Suprapubic skin (tissue), 3 donors: ENCODE measurements at regions not wholly inside any gene's neighbourhood (a gene's known extent, or its start where the extent isn't known, plus 50 kb on each side); places are given as distances from the start of the nearest gene placed in this dataset.

Source experiments
- POLR2A ChIP-seq, 2 donors: fragments of 450-650 bp; IDR thresholded peaks; one replicate each; pipeline ENCODE4 v1.6.1; 2017; ENCODE audit warnings: antibody characterized with exemption in 2 of 2, mild to moderate bottlenecking in 2 of 2, moderate library complexity in 2 of 2
- TF ChIP-seq, protein P1 (sequence below), 2 donors: fragments of 200-600 bp in 1 of 2; fragments of 450-650 bp in 1 of 2; sonication (generic) in 1 of 2; IDR thresholded peaks; one replicate each; pipeline ENCODE4 v1.5.1; 2016 to 2019; ENCODE audit warnings: antibody characterized with exemption in 2 of 2, mild to moderate bottlenecking in 1 of 2, moderate library complexity in 1 of 2

DNA sequence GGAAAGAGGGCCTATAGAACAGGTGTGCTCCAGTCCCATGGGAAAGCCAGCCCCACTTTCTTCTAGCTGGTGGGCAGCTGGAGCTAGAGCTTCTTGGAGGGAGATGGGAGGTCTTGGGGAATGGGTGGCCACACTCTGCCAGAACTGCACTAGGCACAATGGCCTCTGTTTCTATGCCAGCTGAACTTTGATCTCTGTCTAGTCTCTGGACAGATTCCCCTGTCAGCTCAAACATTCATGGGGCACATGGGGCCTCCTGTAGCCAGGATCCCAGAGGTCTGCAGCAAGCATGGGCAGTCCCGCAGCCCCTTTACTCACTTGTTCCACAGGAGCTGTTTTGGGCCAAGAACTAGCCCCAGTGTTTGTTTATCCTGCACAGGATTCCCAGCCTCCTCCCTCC, 591.3 kb upstream of the HS3ST5 start:
- TF ChIP-seq, protein P1, sequence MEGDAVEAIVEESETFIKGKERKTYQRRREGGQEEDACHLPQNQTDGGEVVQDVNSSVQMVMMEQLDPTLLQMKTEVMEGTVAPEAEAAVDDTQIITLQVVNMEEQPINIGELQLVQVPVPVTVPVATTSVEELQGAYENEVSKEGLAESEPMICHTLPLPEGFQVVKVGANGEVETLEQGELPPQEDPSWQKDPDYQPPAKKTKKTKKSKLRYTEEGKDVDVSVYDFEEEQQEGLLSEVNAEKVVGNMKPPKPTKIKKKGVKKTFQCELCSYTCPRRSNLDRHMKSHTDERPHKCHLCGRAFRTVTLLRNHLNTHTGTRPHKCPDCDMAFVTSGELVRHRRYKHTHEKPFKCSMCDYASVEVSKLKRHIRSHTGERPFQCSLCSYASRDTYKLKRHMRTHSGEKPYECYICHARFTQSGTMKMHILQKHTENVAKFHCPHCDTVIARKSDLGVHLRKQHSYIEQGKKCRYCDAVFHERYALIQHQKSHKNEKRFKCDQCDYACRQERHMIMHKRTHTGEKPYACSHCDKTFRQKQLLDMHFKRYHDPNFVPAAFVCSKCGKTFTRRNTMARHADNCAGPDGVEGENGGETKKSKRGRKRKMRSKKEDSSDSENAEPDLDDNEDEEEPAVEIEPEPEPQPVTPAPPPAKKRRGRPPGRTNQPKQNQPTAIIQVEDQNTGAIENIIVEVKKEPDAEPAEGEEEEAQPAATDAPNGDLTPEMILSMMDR (IDR thresholded peaks at IDR 0.05) = no peak
- no peak for TF ChIP-seq POLR2A (IDR thresholded peaks at IDR 0.05)
